ENCODE measurements at regions not wholly inside any gene's neighbourhood (a gene's known extent, or its start where the extent isn't known, plus 50 kb on each side); places are given as distances from the start of the nearest gene placed in this dataset.

- Mint-ChIP-seq H3K9me3 (no peaks in the 10 kb centered on the region), H3K27ac (no peak overlapping the region), H3K36me3 (no peaks in the 10 kb centered on the region), H3K4me1 (no peaks in the 10 kb centered on the region), H3K4me3 (no peak overlapping the region)
- no peak for DNase-seq (ENCODE audit: low spot score in 2 of 2)
- ATAC-seq: no peak
Observed at GRCh38 chr2:191533693-191534180, 144.2 kb upstream of the NABP1 start.

- no peak overlapping the region for H3K27ac Mint-ChIP-seq
- no peaks in the 10 kb centered on the region for H3K36me3 Mint-ChIP-seq
- no peak overlapping the region for H3K4me3 Mint-ChIP-seq
- H3K9me3 Mint-ChIP-seq: no peaks in the 10 kb centered on the region
- ATAC-seq (no peak), DNase-seq (ENCODE audit: low spot score in 2 of 2) (no peak)
- no peaks in the 10 kb centered on the region for H3K4me1 Mint-ChIP-seq
Observed at GRCh38 chr2:191537921-191538320, 140.0 kb upstream of the NABP1 start.

- H3K4me1 Mint-ChIP-seq: no peaks in the 10 kb centered on the region
- H3K27ac Mint-ChIP-seq: no peak overlapping the region
- no peaks in the 10 kb centered on the region for H3K9me3 Mint-ChIP-seq
- ATAC-seq (no peak), DNase-seq (ENCODE audit: low spot score in 2 of 2) (no peak)
- no peaks in the 10 kb centered on the region for H3K36me3 Mint-ChIP-seq
- no peak overlapping the region for H3K4me3 Mint-ChIP-seq
Observed at GRCh38 chr2:191538334-191538903, 139.5 kb upstream of the NABP1 start.

GRCh38 chr2:191539068-191539467, 138.9 kb upstream of the NABP1 start:
- no peak for DNase-seq (ENCODE audit: low spot score in 2 of 2)
- no peak overlapping the region for H3K4me3 Mint-ChIP-seq
- H3K27ac Mint-ChIP-seq: no peak overlapping the region
- H3K4me1 Mint-ChIP-seq: no peaks in the 10 kb centered on the region
- H3K36me3 Mint-ChIP-seq: no peaks in the 10 kb centered on the region
- ATAC-seq: no peak
- H3K9me3 Mint-ChIP-seq: no peaks in the 10 kb centered on the region

GRCh38 chr2:191540681-191541080, 137.3 kb upstream of the NABP1 start:
- Mint-ChIP-seq H3K36me3 (no peaks in the 10 kb centered on the region), H3K4me1 (no peaks in the 10 kb centered on the region), H3K27ac (no peak overlapping the region), H3K4me3 (no peak overlapping the region), H3K9me3 (peaks cover 2% of the 10 kb centered on the region)
- no peak for DNase-seq (ENCODE audit: low spot score in 2 of 2)
- no peak for ATAC-seq

- ATAC-seq (no peak), DNase-seq (ENCODE audit: low spot score in 2 of 2) (no peak)
- Mint-ChIP-seq H3K36me3 (no peaks in the 10 kb centered on the region), H3K4me3 (no peak overlapping the region), H3K9me3 (peaks cover 2% of the 10 kb centered on the region), H3K27ac (no peak overlapping the region), H3K4me1 (no peaks in the 10 kb centered on the region)
Observed at GRCh38 chr2:191543708-191544107, 134.2 kb upstream of the NABP1 start.

- DNase-seq (ENCODE audit: low spot score in 2 of 2): no peak
- H3K4me1 Mint-ChIP-seq: no peaks in the 10 kb centered on the region
- H3K27ac Mint-ChIP-seq: no peak overlapping the region
- H3K4me3 Mint-ChIP-seq: no peak overlapping the region
- peaks cover 2% of the 10 kb centered on the region for H3K9me3 Mint-ChIP-seq
- no peaks in the 10 kb centered on the region for H3K36me3 Mint-ChIP-seq
- no peak for ATAC-seq
Observed at GRCh38 chr2:191544461-191545062, 133.4 kb upstream of the NABP1 start.

- Mint-ChIP-seq H3K9me3 (peaks cover 2% of the 10 kb centered on the region), H3K27ac (no peak overlapping the region), H3K4me3 (no peak overlapping the region), H3K36me3 (no peaks in the 10 kb centered on the region), H3K4me1 (no peaks in the 10 kb centered on the region)
- DNase-seq (ENCODE audit: low spot score in 2 of 2) (no peak), ATAC-seq (no peak)
Observed at GRCh38 chr2:191545361-191545760, 132.6 kb upstream of the NABP1 start.

GRCh38 chr2:191552066-191552465, 125.9 kb upstream of the NABP1 start:
- peaks cover 5% of the 10 kb centered on the region for H3K4me1 Mint-ChIP-seq
- H3K9me3 Mint-ChIP-seq: no peaks in the 10 kb centered on the region
- H3K27ac Mint-ChIP-seq: no peak overlapping the region
- no peak overlapping the region for H3K4me3 Mint-ChIP-seq
- DNase-seq (ENCODE audit: low spot score in 2 of 2): no peak
- ATAC-seq: no peak
- H3K36me3 Mint-ChIP-seq: no peaks in the 10 kb centered on the region

GRCh38 chr2:191554240-191554639, 123.7 kb upstream of the NABP1 start:
- H3K4me1 Mint-ChIP-seq: peaks cover 5% of the 10 kb centered on the region
- no peak overlapping the region for H3K4me3 Mint-ChIP-seq
- H3K36me3 Mint-ChIP-seq: no peaks in the 10 kb centered on the region
- no peaks in the 10 kb centered on the region for H3K9me3 Mint-ChIP-seq
- DNase-seq (ENCODE audit: low spot score in 2 of 2): no peak
- H3K27ac Mint-ChIP-seq: no peak overlapping the region
- ATAC-seq: no peak

- Mint-ChIP-seq H3K4me1 (peaks cover 5% of the 10 kb centered on the region), H3K27ac (no peak overlapping the region), H3K4me3 (no peak overlapping the region), H3K36me3 (no peaks in the 10 kb centered on the region), H3K9me3 (no peaks in the 10 kb centered on the region)
- peak; percentile 75 to 90 for DNase-seq (ENCODE audit: low spot score in 2 of 2)
- peak; percentile 86 for ATAC-seq
Observed at GRCh38 chr2:191555092-191555742, 122.7 kb upstream of the NABP1 start.

GRCh38 chr2:191556463-191556862, 121.5 kb upstream of the NABP1 start:
- no peak overlapping the region for H3K27ac Mint-ChIP-seq
- no peaks in the 10 kb centered on the region for H3K36me3 Mint-ChIP-seq
- H3K4me3 Mint-ChIP-seq: no peak overlapping the region
- no peak for DNase-seq (ENCODE audit: low spot score in 2 of 2)
- ATAC-seq: no peak
- H3K9me3 Mint-ChIP-seq: no peaks in the 10 kb centered on the region
- peaks cover 5% of the 10 kb centered on the region for H3K4me1 Mint-ChIP-seq

GRCh38 chr2:191557841-191558240, 120.1 kb upstream of the NABP1 start:
- peaks cover 5% of the 10 kb centered on the region for H3K4me1 Mint-ChIP-seq
- no peak overlapping the region for H3K4me3 Mint-ChIP-seq
- DNase-seq (ENCODE audit: low spot score in 2 of 2) (no peak), ATAC-seq (peak; percentile 71)
- no peak overlapping the region for H3K27ac Mint-ChIP-seq
- no peaks in the 10 kb centered on the region for H3K9me3 Mint-ChIP-seq
- H3K36me3 Mint-ChIP-seq: no peaks in the 10 kb centered on the region

- ATAC-seq (no peak), DNase-seq (ENCODE audit: low spot score in 2 of 2) (no peak)
- H3K9me3 Mint-ChIP-seq: no peaks in the 10 kb centered on the region
- H3K36me3 Mint-ChIP-seq: no peaks in the 10 kb centered on the region
- H3K27ac Mint-ChIP-seq: no peak overlapping the region
- H3K4me1 Mint-ChIP-seq: peaks cover 11% of the 10 kb centered on the region
- no peak overlapping the region for H3K4me3 Mint-ChIP-seq
Observed at GRCh38 chr2:191559569-191559968, 118.4 kb upstream of the NABP1 start.

- Mint-ChIP-seq H3K4me3 (no peak overlapping the region), H3K27ac (no peak overlapping the region), H3K4me1 (peaks cover 10% of the 10 kb centered on the region), H3K9me3 (no peaks in the 10 kb centered on the region), H3K36me3 (no peaks in the 10 kb centered on the region)
- DNase-seq (ENCODE audit: low spot score in 2 of 2) (no peak), ATAC-seq (no peak)
Observed at GRCh38 chr2:191560411-191560980, 117.4 kb upstream of the NABP1 start.

GRCh38 chr2:191565120-191565519, 112.8 kb upstream of the NABP1 start:
- Mint-ChIP-seq H3K9me3 (no peaks in the 10 kb centered on the region), H3K4me1 (peaks cover 22% of the 10 kb centered on the region), H3K4me3 (no peak overlapping the region), H3K36me3 (no peaks in the 10 kb centered on the region), H3K27ac (no peak overlapping the region)
- DNase-seq (ENCODE audit: low spot score in 2 of 2) (no peak), ATAC-seq (no peak)
